MM.1S (cell line): ENCODE measurements at regions not wholly inside any gene's neighbourhood (a gene's known extent, or its start where the extent isn't known, plus 50 kb on each side); places are given as distances from the start of the nearest gene placed in this dataset.

ENCODE experiments used
- DNase-seq: peaks from one replicate; pipeline ENCODE4 v3.0.0-alpha.2; 2015
- H2AFZ ChIP-seq: fragments of 300-600 bp; sonication (generic); 2 replicates; pipeline ENCODE4 v1.6.0; 2016; ENCODE audit warnings: antibody characterized with exemption, low read length
- H3F3A ChIP-seq: fragments of 300-600 bp; sonication (generic); 2 replicates; pipeline ENCODE4 v1.6.1; 2016; ENCODE audit warnings: mild to moderate bottlenecking, antibody characterized with exemption, low read length, moderate library complexity, mixed read lengths; ENCODE audit not compliant: insufficient read depth
- H3K27ac ChIP-seq: fragments of 300-600 bp; sonication (generic); 2 replicates; pipeline ENCODE4 v1.5.1; 2016; ENCODE audit warnings: mild to moderate bottlenecking, low read length
- H3K27me3 ChIP-seq: fragments of 300-600 bp; sonication (generic); replicated peaks from 2 replicates; pipeline ENCODE4 v1.6.0; 2016; ENCODE audit warnings: low read length; ENCODE audit not compliant: insufficient read depth
- H3K36me3 ChIP-seq: fragments of 300-600 bp; sonication (generic); replicated peaks from 2 replicates; pipeline ENCODE4 v1.6.1; 2016; ENCODE audit warnings: mild to moderate bottlenecking, low read length, mixed read lengths; ENCODE audit not compliant: insufficient read depth
- H3K4me1 ChIP-seq: fragments of 300-600 bp; sonication (generic); 2 replicates; pipeline ENCODE4 v1.6.1; 2016; ENCODE audit warnings: low read length, mixed read lengths
- H3K4me2 ChIP-seq: fragments of 300-600 bp; sonication (generic); 2 replicates; pipeline ENCODE4 v1.6.0; 2016; ENCODE audit warnings: low read depth, low read length
- H3K4me3 ChIP-seq: fragments of 300-600 bp; sonication (generic); 2 replicates; pipeline ENCODE4 v1.5.1; 2016; ENCODE audit warnings: low read length, mixed read lengths
- H3K79me2 ChIP-seq: fragments of 300-600 bp; sonication (generic); 2 replicates; pipeline ENCODE4 v1.6.1; 2016; ENCODE audit warnings: mixed run types, low read length, mixed read lengths
- H3K9ac ChIP-seq: fragments of 300-600 bp; sonication (generic); 2 replicates; pipeline ENCODE4 v1.6.1; 2016; ENCODE audit warnings: low read length, mixed read lengths
- H3K9me2 ChIP-seq: fragments of 300-600 bp; sonication (generic); replicated peaks from 2 replicates; pipeline ENCODE4 v1.6.1; 2016; ENCODE audit warnings: mild to moderate bottlenecking, low read length, mixed read lengths; ENCODE audit not compliant: insufficient read depth
- H3K9me3 ChIP-seq: fragments of 300-600 bp; sonication (generic); replicated peaks from 2 replicates; pipeline ENCODE4 v1.6.1; 2016; ENCODE audit warnings: mild to moderate bottlenecking, low read length, mixed read lengths; ENCODE audit not compliant: insufficient read depth
- H4K20me1 ChIP-seq: fragments of 300-600 bp; sonication (generic); 2 replicates; pipeline ENCODE4 v1.6.1; 2016; ENCODE audit warnings: mild to moderate bottlenecking, low read length, moderate library complexity, mixed read lengths; ENCODE audit not compliant: insufficient read depth
- CTCF ChIP-seq: fragments of 300-600 bp; sonication (generic); IDR thresholded peaks from 2 replicates; pipeline ENCODE4 v1.5.1; 2016; ENCODE audit warnings: antibody characterized with exemption, low read length, mixed read lengths
- EZH2 ChIP-seq: fragments of 300-600 bp; sonication (generic); optimal IDR thresholded peaks from 2 replicates; pipeline ENCODE3; 2017; ENCODE audit warnings: low read depth, mild to moderate bottlenecking, antibody characterized with exemption, low read length, mixed read lengths
- EZH2phosphoT487 ChIP-seq: fragments of 300-600 bp; sonication (generic); IDR thresholded peaks from 2 replicates; pipeline ENCODE4 v1.6.1; 2018; ENCODE audit warnings: antibody characterized with exemption, low read length

GRCh38 chr13:30847650-30848307, 58.3 kb upstream of the MEDAG start:
- 0 out of 2 replicates have a peak, but pooled peaks cover 5% of the 10 kb centered on the region for H3K4me1 ChIP-seq
- TF ChIP-seq EZH2 (no peak), CTCF (no peak), EZH2phosphoT487 (no peak)
- DNase-seq: no peak
- H3K9me3 ChIP-seq: no peaks in the 10 kb centered on the region
- no peak overlapping the region for H3K27ac ChIP-seq
- no peaks in the 10 kb centered on the region for H3K9me2 ChIP-seq
- H3K79me2 ChIP-seq: no peaks in the 10 kb centered on the region
- no peaks in the 10 kb centered on the region for H3K36me3 ChIP-seq
- H4K20me1 ChIP-seq: no peaks in the 10 kb centered on the region
- H2AFZ ChIP-seq: no peak overlapping the region
- no peak overlapping the region for H3K4me2 ChIP-seq
- H3F3A ChIP-seq: no peaks in the 10 kb centered on the region
- H3K27me3 ChIP-seq: no peaks in the 10 kb centered on the region
- no peak overlapping the region for H3K9ac ChIP-seq
- no peak overlapping the region for H3K4me3 ChIP-seq

GRCh38 chr13:30848332-30849027, 57.6 kb upstream of the MEDAG start:
- H3K27me3 ChIP-seq: no peaks in the 10 kb centered on the region
- no peaks in the 10 kb centered on the region for H3K36me3 ChIP-seq
- no peak overlapping the region for H3K27ac ChIP-seq
- no peaks in the 10 kb centered on the region for H3K79me2 ChIP-seq
- H3K9me2 ChIP-seq: no peaks in the 10 kb centered on the region
- no peaks in the 10 kb centered on the region for H4K20me1 ChIP-seq
- no peak overlapping the region for H3K4me3 ChIP-seq
- H3K4me2 ChIP-seq: no peak overlapping the region
- no peak overlapping the region for H2AFZ ChIP-seq
- H3K9me3 ChIP-seq: no peaks in the 10 kb centered on the region
- no peak for DNase-seq
- H3K4me1 ChIP-seq: 0 out of 2 replicates have a peak, but pooled peaks cover 5% of the 10 kb centered on the region
- TF ChIP-seq EZH2 (no peak), CTCF (no peak), EZH2phosphoT487 (no peak)
- H3F3A ChIP-seq: no peaks in the 10 kb centered on the region
- no peak overlapping the region for H3K9ac ChIP-seq

- no peaks in the 10 kb centered on the region for H3K27me3 ChIP-seq
These were observed 56.5 kb upstream of the MEDAG start for GRCh38 chr13:30849611-30850010.

More at GRCh38 chr13:30849611-30850010, 56.5 kb upstream of the MEDAG start:
- H2AFZ ChIP-seq: no peak overlapping the region
- H4K20me1 ChIP-seq: no peaks in the 10 kb centered on the region
- no peak for DNase-seq
- H3K9me2 ChIP-seq: no peaks in the 10 kb centered on the region
- TF ChIP-seq EZH2: no peak
- no peak for TF ChIP-seq EZH2phosphoT487
- no peak for TF ChIP-seq CTCF
- no peak overlapping the region for H3K4me2 ChIP-seq
- no peak overlapping the region for H3K27ac ChIP-seq
- no peaks in the 10 kb centered on the region for H3K79me2 ChIP-seq
- H3F3A ChIP-seq: no peaks in the 10 kb centered on the region
- no peak overlapping the region for H3K9ac ChIP-seq
- H3K4me1 ChIP-seq: 0 out of 2 replicates have a peak, but pooled peaks cover 5% of the 10 kb centered on the region
- H3K4me3 ChIP-seq: no peak overlapping the region
- no peaks in the 10 kb centered on the region for H3K9me3 ChIP-seq
- H3K36me3 ChIP-seq: no peaks in the 10 kb centered on the region
